ENCODE measurements at regions not wholly inside any gene's neighbourhood (a gene's known extent, or its start where the extent isn't known, plus 50 kb on each side); places are given as distances from the start of the nearest gene placed in this dataset.

DNA sequence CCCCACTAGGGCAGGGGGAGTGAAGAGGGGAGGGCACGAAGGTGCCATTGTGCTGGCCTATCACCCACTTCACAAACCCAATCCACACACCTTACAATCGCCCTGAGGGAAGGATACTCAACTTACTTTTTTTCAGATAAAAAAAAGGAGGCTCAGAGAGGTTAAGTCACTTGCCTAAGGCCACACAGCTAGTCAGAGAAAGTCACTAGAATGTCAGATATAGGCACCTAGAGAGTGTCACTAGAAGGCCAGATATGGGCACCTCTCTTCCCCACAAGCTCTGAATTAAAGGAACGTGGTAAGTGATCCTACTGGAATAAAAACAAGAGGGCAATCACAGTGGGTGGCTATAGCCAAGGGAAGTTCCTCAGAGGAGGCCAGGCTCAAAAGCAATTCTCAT lies 204.5 kb upstream of the ASIC2 start:
- Histone ChIP-seq H3K9me3 (ENCODE audit: insufficient read depth, low read depth, low read length) (no peaks in the 10 kb centered on the region), H3K9ac (ENCODE audit: low read depth, low read length) (no peak overlapping the region), H3K4me3 (ENCODE audit: low read length) (no peak overlapping the region), H3K27me3 (ENCODE audit: insufficient read depth, low read length) (no peaks in the 10 kb centered on the region), H3K27ac (ENCODE audit: low read depth, low read length) (no peak overlapping the region), H3K4me1 (ENCODE audit: insufficient read depth, low read length) (no peaks in the 10 kb centered on the region), H3K36me3 (ENCODE audit: insufficient read depth, low read length) (no peaks in the 10 kb centered on the region)
- WGBS = 91% methylated on average over 1 of the region's 3 CpGs

- H3K4me1 ChIP-seq (ENCODE audit: insufficient read depth, low read length) = no peaks in the 10 kb centered on the region
- no peak overlapping the region for H3K9ac ChIP-seq (ENCODE audit: low read depth, low read length)
- H3K27ac ChIP-seq (ENCODE audit: low read depth, low read length) = no peak overlapping the region
- WGBS = 88% methylated on average over 6 of the region's 6 CpGs
- no peaks in the 10 kb centered on the region for H3K27me3 ChIP-seq (ENCODE audit: insufficient read depth, low read length)
- H3K4me3 ChIP-seq (ENCODE audit: low read length) = no peak overlapping the region
- no peaks in the 10 kb centered on the region for H3K36me3 ChIP-seq (ENCODE audit: insufficient read depth, low read length)
- no peaks in the 10 kb centered on the region for H3K9me3 ChIP-seq (ENCODE audit: insufficient read depth, low read depth, low read length)
Observed at GRCh38 chr17:33498069-33498468, 205.0 kb upstream of the ASIC2 start.

- H3K9me3 ChIP-seq (ENCODE audit: insufficient read depth, low read depth, low read length) = no peaks in the 10 kb centered on the region
- H3K4me1 ChIP-seq (ENCODE audit: insufficient read depth, low read length) = no peaks in the 10 kb centered on the region
- H3K36me3 ChIP-seq (ENCODE audit: insufficient read depth, low read length) = no peaks in the 10 kb centered on the region
- H3K27me3 ChIP-seq (ENCODE audit: insufficient read depth, low read length) = no peaks in the 10 kb centered on the region
- H3K9ac ChIP-seq (ENCODE audit: low read depth, low read length) = no peak overlapping the region
- H3K4me3 ChIP-seq (ENCODE audit: low read length) = no peak overlapping the region
- H3K27ac ChIP-seq (ENCODE audit: low read depth, low read length) = no peak overlapping the region
Observed at GRCh38 chr17:33499040-33499439, 205.9 kb upstream of the ASIC2 start.

DNA sequence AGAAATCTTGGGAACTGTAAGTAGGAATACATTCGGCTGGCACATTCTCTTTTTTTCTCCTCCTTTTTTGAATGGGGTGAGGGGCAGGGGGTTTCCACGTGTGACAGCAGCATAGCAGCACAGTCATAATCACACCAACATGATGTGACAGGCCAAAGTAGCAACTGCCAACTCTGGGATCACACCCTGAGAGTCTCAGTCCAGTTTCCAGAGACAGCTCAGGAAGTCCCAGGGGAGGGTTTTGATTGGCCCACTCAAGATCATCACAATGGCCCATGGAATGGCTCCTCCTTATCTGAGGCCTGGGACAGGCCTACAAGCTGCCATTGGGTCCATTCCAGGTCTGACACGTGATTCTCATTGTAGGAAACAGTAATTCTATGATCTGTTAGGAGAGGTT lies 207.1 kb upstream of the ASIC2 start:
- 83% methylated on average over 2 of the region's 3 CpGs for WGBS
- Histone ChIP-seq H3K9me3 (ENCODE audit: insufficient read depth, low read depth, low read length) (no peaks in the 10 kb centered on the region), H3K9ac (ENCODE audit: low read depth, low read length) (no peak overlapping the region), H3K27ac (ENCODE audit: low read depth, low read length) (no peak overlapping the region), H3K4me1 (ENCODE audit: insufficient read depth, low read length) (no peaks in the 10 kb centered on the region), H3K36me3 (ENCODE audit: insufficient read depth, low read length) (no peaks in the 10 kb centered on the region), H3K4me3 (ENCODE audit: low read length) (no peak overlapping the region), H3K27me3 (ENCODE audit: insufficient read depth, low read length) (no peaks in the 10 kb centered on the region)

DNA sequence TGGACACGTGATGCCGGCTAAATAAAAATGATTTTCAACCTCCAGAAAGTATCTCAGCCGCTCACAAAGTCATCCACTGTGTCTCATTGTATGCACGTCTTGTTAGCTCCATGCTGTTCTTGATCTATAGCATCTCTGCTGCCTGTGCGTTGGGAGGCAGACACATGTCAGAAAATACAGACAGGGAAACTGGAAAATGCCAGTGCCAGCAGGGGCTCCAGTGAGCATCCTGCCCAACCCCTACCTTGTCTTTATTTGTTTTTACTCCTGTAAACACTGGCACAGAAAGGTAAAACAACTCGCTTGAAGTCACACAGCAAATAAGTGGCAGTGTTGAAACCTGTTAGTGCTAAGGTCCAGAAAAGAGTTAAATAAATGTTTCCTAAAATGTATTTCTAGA lies 208.1 kb upstream of the ASIC2 start:
- WGBS = 92% methylated on average over 6 of the region's 6 CpGs
- no peaks in the 10 kb centered on the region for H3K4me1 ChIP-seq (ENCODE audit: insufficient read depth, low read length)
- H3K36me3 ChIP-seq (ENCODE audit: insufficient read depth, low read length) = no peaks in the 10 kb centered on the region
- H3K9me3 ChIP-seq (ENCODE audit: insufficient read depth, low read depth, low read length) = no peaks in the 10 kb centered on the region
- H3K9ac ChIP-seq (ENCODE audit: low read depth, low read length) = no peak overlapping the region
- no peak overlapping the region for H3K4me3 ChIP-seq (ENCODE audit: low read length)
- H3K27me3 ChIP-seq (ENCODE audit: insufficient read depth, low read length) = no peaks in the 10 kb centered on the region
- H3K27ac ChIP-seq (ENCODE audit: low read depth, low read length) = no peak overlapping the region

GRCh38 chr17:33504571-33504970 lies 211.5 kb upstream of the ASIC2 start:
- Histone ChIP-seq H3K36me3 (ENCODE audit: insufficient read depth, low read length) (no peaks in the 10 kb centered on the region), H3K4me1 (ENCODE audit: insufficient read depth, low read length) (no peaks in the 10 kb centered on the region), H3K9ac (ENCODE audit: low read depth, low read length) (no peak overlapping the region), H3K9me3 (ENCODE audit: insufficient read depth, low read depth, low read length) (no peaks in the 10 kb centered on the region), H3K4me3 (ENCODE audit: low read length) (no peak overlapping the region), H3K27ac (ENCODE audit: low read depth, low read length) (no peak overlapping the region), H3K27me3 (ENCODE audit: insufficient read depth, low read length) (no peaks in the 10 kb centered on the region)
- 96% methylated on average over 2 of the region's 2 CpGs for WGBS

GRCh38 chr17:33506889-33507650 lies 214.0 kb upstream of the ASIC2 start:
- 91% methylated on average over 11 of the region's 11 CpGs for WGBS
- H3K27me3 ChIP-seq (ENCODE audit: insufficient read depth, low read length) = no peaks in the 10 kb centered on the region
- H3K9ac ChIP-seq (ENCODE audit: low read depth, low read length) = no peak overlapping the region
- no peaks in the 10 kb centered on the region for H3K36me3 ChIP-seq (ENCODE audit: insufficient read depth, low read length)
- no peaks in the 10 kb centered on the region for H3K9me3 ChIP-seq (ENCODE audit: insufficient read depth, low read depth, low read length)
- H3K27ac ChIP-seq (ENCODE audit: low read depth, low read length) = no peak overlapping the region
- H3K4me3 ChIP-seq (ENCODE audit: low read length) = no peak overlapping the region
- H3K4me1 ChIP-seq (ENCODE audit: insufficient read depth, low read length) = no peaks in the 10 kb centered on the region

- no peak overlapping the region for H3K4me3 ChIP-seq (ENCODE audit: low read length)
- WGBS = 90% methylated on average over 3 of the region's 3 CpGs
- H3K9me3 ChIP-seq (ENCODE audit: insufficient read depth, low read depth, low read length) = no peaks in the 10 kb centered on the region
- H3K9ac ChIP-seq (ENCODE audit: low read depth, low read length) = no peak overlapping the region
- H3K4me1 ChIP-seq (ENCODE audit: insufficient read depth, low read length) = no peaks in the 10 kb centered on the region
- no peaks in the 10 kb centered on the region for H3K36me3 ChIP-seq (ENCODE audit: insufficient read depth, low read length)
- H3K27me3 ChIP-seq (ENCODE audit: insufficient read depth, low read length) = no peaks in the 10 kb centered on the region
- H3K27ac ChIP-seq (ENCODE audit: low read depth, low read length) = no peak overlapping the region
Observed at GRCh38 chr17:33508215-33508614, 215.1 kb upstream of the ASIC2 start.

GRCh38 chr17:33509331-33509730 lies 216.2 kb upstream of the ASIC2 start:
- H3K27me3 ChIP-seq (ENCODE audit: insufficient read depth, low read length) = no peaks in the 10 kb centered on the region
- no peaks in the 10 kb centered on the region for H3K9me3 ChIP-seq (ENCODE audit: insufficient read depth, low read depth, low read length)
- H3K27ac ChIP-seq (ENCODE audit: low read depth, low read length) = no peak overlapping the region
- no peak overlapping the region for H3K9ac ChIP-seq (ENCODE audit: low read depth, low read length)
- no peaks in the 10 kb centered on the region for H3K36me3 ChIP-seq (ENCODE audit: insufficient read depth, low read length)
- H3K4me1 ChIP-seq (ENCODE audit: insufficient read depth, low read length) = no peaks in the 10 kb centered on the region
- 85% methylated on average over 8 of the region's 8 CpGs for WGBS
- H3K4me3 ChIP-seq (ENCODE audit: low read length) = no peak overlapping the region

- no peak overlapping the region for H3K4me3 ChIP-seq (ENCODE audit: low read length)
- no peak overlapping the region for H3K9ac ChIP-seq (ENCODE audit: low read depth, low read length)
- H3K27ac ChIP-seq (ENCODE audit: low read depth, low read length) = no peak overlapping the region
- H3K27me3 ChIP-seq (ENCODE audit: insufficient read depth, low read length) = no peaks in the 10 kb centered on the region
- no peaks in the 10 kb centered on the region for H3K9me3 ChIP-seq (ENCODE audit: insufficient read depth, low read depth, low read length)
- H3K4me1 ChIP-seq (ENCODE audit: insufficient read depth, low read length) = no peaks in the 10 kb centered on the region
- no peaks in the 10 kb centered on the region for H3K36me3 ChIP-seq (ENCODE audit: insufficient read depth, low read length)
- WGBS = 95% methylated on average over 2 of the region's 2 CpGs
Observed at GRCh38 chr17:33511670-33512069, 218.6 kb upstream of the ASIC2 start.

GRCh38 chr17:33512113-33512512 lies 219.0 kb upstream of the ASIC2 start:
- no peak overlapping the region for H3K4me3 ChIP-seq (ENCODE audit: low read length)
- H3K27me3 ChIP-seq (ENCODE audit: insufficient read depth, low read length) = no peaks in the 10 kb centered on the region
- H3K36me3 ChIP-seq (ENCODE audit: insufficient read depth, low read length) = no peaks in the 10 kb centered on the region
- no peak overlapping the region for H3K9ac ChIP-seq (ENCODE audit: low read depth, low read length)
- no peaks in the 10 kb centered on the region for H3K4me1 ChIP-seq (ENCODE audit: insufficient read depth, low read length)
- H3K9me3 ChIP-seq (ENCODE audit: insufficient read depth, low read depth, low read length) = no peaks in the 10 kb centered on the region
- H3K27ac ChIP-seq (ENCODE audit: low read depth, low read length) = no peak overlapping the region

- H3K4me1 ChIP-seq (ENCODE audit: insufficient read depth, low read length) = no peaks in the 10 kb centered on the region
- H3K4me3 ChIP-seq (ENCODE audit: low read length) = no peak overlapping the region
- H3K36me3 ChIP-seq (ENCODE audit: insufficient read depth, low read length) = no peaks in the 10 kb centered on the region
- no peak overlapping the region for H3K27ac ChIP-seq (ENCODE audit: low read depth, low read length)
- no peak overlapping the region for H3K9ac ChIP-seq (ENCODE audit: low read depth, low read length)
- WGBS = 94% methylated on average over 5 of the region's 5 CpGs
- no peaks in the 10 kb centered on the region for H3K27me3 ChIP-seq (ENCODE audit: insufficient read depth, low read length)
- H3K9me3 ChIP-seq (ENCODE audit: insufficient read depth, low read depth, low read length) = no peaks in the 10 kb centered on the region
Observed at GRCh38 chr17:33513769-33514168, 220.7 kb upstream of the ASIC2 start.
